OCI-M1 (cell line): ENCODE measurements at regions not wholly inside any gene's neighbourhood (a gene's known extent, or its start where the extent isn't known, plus 50 kb on each side); places are given as distances from the start of the nearest gene placed in this dataset.

Experiments used
- DNase-seq: peaks from one replicate; lab custom pipeline; 2025; lab: John Stamatoyannopoulos, UW

DNA sequence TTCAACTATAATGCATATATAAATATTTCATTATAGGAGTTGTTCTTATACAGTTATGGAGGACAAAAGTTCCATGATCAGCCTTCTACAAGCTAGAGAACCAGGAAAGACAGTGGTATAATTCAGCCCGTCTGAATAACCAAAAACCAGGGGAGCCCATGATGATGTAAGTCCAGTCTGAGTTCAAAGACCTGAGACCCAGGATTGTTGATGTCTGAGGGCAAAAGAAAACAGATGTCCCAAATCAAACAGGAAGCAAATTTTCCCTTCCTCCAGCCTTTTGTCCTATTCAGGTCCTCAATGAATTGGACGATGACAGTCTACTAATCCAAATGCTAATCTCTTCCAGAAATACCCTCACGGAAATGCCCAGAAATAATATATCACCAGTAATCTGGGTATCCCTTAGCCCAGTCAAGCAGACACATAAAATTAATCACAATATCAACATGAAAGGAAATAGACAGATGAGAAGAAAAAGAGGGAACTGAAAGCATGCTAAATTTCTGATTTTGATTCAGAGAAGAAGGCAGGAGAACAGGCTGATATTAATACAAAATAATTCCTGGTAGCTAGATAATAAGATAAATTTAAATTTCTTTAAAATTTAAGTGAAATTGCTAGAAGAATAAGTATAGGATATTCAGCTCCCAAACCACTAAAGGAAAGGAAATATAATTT lies 255.6 kb upstream of the CTAGE1 start:
- no peak for DNase-seq

DNA sequence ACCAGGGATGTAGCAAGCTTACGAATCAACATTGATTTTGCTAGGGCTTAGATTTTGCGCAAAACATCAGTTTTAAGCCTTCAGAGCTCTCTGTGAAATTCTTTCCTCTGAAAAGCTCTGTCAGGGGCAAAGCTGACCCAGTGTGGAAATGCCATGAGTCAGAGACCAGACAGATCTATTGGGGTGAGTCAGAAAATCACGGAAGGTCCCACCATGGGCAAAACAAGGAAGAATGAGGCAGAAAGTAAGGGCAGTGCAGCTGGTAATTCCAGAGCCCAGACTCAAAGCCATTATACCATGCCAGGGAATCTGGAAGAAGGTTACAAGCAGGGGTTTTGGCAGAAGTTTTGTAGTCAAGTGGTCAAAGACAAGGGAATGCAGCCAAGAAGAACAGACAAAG lies 256.6 kb upstream of the CTAGE1 start:
- no peak for DNase-seq

DNA sequence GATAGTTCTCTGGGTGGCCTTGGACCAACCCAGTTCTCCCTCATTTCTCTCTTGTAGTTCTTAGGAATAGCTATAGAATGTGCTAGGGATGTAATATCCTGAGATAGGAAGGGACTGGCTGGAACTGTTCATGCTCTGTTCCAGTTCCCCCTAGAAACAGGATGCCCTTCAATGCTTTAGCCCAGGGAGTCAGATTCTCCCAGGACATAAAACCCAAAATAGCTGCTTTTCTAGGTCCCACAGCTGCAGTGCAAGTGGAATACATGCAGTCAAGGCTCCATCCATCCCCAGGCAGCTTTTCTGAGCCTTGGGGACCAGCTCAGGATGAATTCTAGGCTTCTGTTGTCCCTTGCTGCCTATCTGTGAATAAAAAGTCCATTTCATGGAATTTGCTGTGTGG lies 257.3 kb upstream of the CTAGE1 start:
- DNase-seq, result no peak

DNA sequence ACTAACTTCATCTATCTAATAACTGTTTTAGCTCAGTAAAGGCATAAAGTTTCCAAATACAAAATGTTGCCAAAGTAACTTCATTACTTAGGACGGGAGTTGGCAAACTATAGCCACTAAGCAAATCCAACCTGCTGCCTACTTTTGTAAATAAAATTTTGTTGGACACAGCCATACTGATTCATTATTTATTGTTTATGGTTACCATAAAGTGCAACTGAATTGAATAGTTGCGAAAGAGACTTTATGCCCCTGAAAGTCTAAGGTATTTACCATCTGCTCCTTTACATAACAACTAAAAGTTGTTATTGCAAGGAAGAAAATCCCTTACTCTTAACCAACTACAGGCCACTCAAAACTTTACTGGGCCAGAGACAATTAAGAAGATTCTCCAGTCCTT lies 256.7 kb upstream of the RBBP8 start:
- no peak for DNase-seq

DNA sequence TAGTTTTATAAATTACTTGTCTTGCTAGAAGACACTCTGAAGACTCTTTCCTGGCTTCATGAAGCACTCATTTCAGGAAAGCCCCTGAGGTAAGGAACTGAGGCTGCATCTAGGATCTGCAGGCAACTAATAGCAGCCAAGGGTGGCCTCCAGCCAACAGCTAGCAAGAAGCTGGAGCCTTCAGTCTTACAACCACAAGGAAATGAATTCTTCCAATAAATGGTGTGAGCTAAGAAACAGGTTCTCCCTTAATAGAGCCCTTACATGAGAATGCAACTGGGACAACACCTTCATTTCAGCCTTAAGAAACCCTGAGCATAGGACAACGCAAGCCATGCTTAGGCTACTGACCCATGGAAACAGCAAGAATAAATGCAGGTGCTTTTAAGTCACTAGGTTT lies 254.6 kb upstream of the RBBP8 start:
- DNase-seq, result no peak

DNA sequence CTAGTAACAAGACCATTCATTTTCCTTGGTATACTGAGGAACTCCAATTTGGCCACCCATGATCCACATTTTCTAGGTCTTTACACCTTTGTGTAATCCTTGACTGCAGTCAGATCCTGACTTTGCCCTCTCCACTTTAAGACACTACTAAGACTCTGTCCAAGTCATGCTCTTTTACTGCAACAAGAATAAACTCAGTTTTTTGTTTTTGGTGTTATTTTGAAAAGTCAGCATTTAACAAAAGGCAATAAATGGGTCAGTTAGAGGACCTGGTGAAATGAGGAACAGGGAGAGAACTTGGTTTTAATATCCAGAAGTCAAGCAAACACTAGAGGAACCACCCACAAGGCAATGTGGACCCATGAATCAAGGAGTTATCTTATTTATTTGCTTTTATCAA lies 252.2 kb upstream of the RBBP8 start:
- no peak for DNase-seq

DNA sequence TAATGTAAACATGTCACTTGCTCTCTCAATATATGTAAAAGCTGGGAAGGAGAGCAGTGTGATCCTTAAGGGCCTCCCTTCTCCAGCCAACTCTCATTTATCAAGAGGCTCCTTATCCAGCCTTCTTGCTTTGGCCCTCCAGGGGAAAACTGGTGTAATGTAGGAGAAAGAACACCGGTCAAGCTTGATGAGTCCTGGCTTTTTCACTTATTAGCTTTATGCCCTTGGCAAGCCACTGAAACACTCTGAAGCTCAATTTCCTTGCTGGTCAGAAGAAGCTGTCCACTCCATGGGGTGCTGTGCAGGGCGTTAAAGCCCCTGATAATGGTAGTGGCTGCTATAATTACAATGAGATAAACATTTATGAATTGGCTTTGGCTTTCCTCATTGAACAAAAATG lies 251.2 kb upstream of the RBBP8 start:
- DNase-seq, result no peak

DNA sequence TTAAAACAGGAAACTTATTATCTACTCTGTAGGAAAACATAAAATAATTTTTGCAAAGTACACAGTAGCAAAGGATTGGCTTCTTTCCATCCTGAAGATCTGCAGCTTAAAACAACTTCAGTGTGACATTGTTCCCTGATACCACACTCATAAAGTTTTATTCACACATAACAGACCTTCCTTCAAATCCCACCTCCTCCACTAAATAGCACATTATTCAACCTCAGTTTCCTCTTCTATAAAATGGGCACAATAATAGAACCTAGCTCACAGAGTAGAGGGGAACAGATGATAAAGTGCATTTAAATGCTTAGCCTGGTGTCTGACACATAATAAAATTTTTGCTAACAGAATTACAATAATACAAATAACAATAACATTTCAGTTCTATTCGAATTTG lies 250.4 kb upstream of the RBBP8 start:
- DNase-seq, result no peak

DNA sequence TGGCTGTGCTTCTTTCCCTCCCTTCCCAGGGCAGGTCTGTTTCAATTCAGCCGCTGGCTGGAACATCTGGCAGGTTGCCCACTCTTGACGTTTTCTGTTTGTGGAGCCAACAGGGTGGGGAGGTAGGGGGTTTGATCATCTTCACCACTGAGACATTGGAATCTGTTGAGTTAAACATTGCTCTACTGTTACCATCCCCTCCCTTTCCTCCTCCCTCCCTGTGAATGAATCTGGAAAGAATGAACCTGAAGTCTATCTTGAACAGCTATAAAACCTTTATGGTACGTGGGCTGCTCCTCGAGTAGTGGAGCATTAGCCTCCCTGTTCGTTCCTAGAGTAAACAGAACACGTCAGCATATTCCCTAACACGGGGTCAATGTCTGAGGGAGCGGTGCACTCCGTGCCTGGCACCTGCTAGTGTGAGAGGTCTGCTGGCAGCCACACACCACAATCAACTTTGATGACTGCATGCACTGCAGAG lies 249.9 kb upstream of the RBBP8 start:
- DNase-seq, result no peak

DNA sequence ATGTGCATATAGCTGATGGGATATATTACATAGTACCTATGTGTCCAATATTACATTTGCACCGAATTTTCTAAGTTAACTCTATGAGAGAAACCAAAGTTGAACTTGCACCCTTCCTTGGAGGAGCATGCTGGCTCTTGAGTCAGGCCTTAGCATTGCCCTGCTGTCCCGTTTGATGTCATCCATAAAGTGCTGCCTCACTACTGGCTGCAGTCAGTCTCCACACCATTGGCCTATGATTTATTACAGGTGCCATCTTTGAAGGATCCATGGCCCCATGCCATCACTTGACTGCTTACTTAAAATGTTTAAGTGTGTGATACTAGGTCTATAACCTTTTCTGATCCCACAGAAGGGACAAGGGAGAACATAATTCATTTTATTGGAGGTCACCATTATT lies 249.3 kb upstream of the RBBP8 start:
- DNase-seq, result no peak

DNA sequence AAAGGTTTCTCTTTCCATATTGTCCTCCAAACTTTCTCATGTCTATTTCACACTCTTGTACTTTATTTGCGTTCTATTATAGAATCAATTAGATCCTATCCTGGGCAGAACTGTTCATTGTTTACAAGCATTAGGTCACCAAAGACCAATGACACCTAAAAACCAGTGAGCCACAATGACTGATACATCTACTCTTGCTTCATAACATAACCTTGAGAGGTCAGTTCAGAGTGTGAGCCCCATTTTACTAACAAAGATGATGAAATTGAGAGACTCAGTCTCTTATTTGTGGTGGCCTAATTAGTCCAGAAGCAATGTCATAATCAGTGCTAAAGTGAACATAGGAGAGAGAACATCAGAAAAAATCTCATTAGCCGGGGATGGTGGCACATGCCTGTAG lies 248.9 kb upstream of the RBBP8 start:
- DNase-seq, result no peak

DNA sequence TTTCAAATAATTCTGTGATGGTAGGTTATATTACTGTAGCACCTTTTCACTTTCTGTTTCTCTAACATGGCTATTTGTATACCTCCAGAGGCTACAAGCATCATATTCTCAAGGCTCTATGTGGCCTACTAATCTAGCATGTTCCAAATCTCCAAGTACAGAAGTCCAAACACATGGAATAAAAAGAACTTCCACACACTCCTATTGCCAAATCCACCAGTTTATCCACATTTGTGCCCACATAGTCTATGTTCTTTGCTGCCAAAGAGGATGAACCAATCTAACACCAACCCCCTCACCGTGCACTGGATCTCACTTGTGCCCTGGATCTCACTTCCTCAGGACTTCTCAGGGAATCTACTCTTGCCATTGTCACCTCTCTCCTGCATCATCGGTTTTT lies 247.3 kb upstream of the RBBP8 start:
- DNase-seq, result no peak

DNA sequence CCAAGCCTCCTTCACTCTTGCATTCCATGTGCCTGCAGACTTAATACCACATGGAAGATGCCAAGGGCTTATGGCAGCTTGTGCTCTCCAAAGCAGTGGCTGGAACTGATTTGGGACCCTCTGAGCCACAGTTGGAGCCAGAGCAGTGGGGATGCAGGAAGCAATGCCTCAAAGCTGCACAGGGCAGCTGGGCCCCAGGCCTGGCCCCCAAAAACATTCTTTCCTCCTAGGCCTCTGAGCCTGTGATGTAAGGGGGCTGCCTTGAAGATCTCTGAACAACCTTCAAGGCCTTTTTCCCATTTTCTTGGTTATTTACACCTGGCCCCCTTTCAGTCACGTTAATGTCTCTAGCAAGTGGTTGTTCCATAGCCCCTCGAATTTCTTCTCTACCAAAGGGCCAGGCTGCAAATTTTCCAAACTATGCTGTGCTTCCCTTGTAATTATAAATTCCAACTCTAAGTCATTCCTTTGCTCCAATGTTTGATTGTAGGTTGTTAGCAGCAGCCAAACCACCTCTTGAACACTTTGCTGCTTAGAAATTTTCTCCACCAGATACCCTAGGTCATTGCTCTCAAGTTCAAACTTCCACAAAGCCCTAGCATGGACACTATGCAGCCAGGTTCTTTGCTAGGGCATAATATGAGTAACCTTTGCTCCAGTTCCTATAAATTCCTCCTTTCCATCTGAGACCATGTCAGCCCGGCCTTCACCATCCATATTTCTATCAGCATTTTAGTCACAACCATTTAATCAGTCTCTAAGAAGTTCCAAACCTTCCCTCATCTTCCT lies 245.0 kb upstream of the RBBP8 start:
- no peak for DNase-seq

DNA sequence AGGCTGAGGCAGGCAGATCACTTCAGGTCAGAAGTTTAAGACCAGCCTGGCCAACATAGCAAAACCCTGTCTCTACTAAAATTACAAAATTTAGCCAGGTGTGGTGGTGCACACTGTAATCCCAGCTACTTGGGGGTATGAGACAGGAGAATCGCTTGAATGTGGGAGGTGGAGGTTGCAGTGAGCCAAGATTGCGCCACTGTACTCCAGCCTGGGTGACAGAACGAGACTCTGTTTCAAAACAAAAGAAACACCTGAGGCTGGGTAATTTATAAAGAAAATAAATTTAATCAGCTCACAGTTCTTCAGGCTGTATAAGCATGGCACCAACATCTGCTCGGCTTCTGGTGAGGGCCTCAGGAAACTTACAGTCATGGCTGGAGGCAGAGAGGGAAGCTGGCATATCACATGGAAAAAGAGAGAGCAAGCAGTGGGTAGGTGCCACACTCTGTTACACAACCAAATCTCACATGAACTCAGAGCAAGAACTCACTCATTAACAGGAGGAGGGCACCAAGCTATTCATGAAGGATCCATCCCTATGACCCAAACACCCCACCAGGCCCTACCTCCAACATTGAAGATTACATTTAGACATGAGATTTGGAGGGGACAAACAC lies 244.1 kb upstream of the RBBP8 start:
- no peak for DNase-seq

DNA sequence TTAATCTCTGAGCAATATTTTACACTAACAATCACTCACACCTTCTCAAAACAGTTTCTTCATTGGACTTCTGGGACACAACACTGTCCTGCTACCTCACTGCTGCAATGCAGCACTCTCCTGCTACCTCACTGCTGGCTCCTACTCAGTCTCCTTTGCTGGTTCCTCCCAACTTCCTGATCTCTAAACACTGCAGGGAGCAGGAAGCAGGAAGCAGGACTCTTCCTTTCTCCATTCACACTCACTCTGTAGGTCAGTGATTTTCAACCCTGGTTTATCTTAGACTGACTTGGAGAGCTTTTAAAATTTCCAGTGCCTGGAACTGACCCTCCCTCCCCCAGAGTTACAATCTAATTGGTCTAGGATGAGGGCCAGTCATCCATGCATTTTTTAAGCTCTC lies 243.4 kb upstream of the RBBP8 start:
- no peak for DNase-seq

DNA sequence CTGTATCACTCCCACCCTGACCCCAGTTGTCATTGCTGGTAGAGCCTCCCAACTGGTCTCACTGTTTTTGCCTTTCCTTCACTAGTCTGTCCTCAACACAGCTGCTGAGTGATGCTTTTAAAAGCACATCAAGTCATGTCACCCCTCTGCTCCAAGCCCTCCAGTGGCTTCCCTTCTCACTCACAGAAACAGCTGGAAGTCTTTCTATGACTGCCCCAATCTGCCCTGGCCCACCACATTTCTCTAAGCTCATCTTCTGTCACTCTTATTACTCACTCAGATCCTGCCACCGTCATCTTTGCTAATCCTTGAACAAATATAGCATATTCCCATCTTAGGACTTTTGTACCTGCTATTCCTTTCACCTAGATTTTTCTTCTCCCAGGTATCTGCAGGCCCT lies 242.6 kb upstream of the RBBP8 start:
- DNase-seq, result no peak

DNA sequence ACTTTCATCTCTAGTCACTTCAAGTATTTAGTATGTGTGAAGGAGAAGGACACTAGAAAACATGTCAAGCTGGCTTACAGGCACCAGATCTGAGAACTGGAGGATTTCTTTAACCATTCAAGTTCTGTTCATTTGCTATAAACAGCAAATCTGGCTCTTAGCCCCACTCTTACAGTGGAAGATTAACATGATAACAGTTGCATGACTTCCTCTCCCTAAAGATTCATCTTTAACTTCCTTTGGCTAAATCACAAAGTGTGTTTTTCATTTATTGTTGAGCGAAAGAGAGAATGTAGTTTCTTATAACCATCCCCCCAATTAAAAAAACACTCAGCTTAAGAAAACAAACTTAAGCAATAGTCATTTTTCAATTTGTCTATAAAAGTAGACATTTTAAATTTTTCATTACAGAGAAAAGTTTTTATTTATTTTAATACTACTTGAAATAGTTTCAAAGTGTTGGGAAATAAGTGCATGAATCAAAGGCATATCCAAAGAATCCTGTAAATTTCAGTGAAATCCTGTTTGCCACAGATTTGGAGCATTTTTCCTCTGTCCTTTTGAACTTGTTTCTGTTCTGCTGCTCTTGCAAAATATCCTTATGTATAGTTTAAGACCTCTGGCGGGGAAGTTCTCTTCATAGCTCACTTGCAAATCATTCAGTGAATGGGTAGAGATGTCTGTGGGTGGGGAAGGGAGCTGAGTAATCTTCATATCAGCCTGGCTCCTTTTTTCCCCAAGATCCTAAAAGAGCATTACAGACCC lies 241.0 kb upstream of the RBBP8 start:
- peak; percentile 80 for DNase-seq

DNA sequence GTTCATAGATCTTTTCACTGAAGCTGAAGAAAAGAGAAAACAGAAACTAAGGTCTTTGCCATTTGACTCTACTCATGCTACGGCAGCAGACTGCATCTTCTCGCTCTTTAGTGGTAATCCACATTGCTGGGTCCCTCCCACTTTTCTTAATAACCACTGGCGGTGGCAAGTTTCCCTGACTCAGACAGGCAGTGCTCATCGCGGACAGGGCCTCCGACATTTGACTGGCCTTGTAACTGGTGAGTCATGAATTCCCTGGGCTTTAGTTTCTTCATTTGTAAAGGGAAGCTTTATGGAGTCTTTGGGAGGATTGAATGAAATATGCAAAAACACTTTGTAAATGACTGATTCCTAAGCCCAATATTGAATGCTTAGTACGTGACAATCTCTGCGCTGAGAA lies 238.2 kb upstream of the RBBP8 start:
- peak; percentile 37 for DNase-seq

DNA sequence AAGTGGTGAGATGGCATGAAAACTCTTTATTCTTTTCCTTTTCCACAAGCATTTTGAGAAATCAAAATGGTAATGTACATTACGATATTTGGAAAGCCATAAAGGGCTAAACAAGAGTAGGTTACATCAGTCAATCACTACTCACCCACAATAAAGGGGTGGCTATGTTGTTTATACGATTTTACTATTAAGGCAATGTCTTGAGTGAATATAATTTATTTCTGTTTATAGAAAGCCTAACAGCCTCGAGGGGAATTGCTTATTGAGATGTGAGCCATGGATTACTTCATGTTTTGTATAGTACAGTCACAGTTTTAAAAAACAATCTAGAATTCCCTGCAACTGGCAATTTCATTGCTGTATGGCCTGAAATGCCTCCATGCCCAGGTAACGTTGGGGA lies 237.5 kb upstream of the RBBP8 start:
- DNase-seq, result no peak

DNA sequence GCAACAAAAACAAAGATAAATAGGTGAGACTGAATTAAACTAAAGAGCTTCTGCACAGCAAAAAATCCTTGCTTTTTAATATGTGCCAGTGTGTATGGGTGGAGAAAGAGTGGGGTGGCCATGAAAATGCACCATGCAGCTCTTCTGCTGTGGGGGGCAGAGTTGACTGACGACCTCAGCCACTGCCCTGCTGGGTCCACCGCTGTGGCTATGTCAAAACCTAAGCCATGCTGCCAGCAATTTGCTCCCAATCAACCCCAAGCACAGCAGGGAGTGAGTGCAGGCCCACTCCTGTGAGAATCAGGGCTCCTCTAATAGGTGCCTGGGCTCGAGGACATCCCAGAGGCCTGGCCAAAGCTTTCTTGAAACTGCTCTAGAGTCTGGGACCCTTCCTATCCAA lies 235.6 kb upstream of the RBBP8 start:
- no peak for DNase-seq

DNA sequence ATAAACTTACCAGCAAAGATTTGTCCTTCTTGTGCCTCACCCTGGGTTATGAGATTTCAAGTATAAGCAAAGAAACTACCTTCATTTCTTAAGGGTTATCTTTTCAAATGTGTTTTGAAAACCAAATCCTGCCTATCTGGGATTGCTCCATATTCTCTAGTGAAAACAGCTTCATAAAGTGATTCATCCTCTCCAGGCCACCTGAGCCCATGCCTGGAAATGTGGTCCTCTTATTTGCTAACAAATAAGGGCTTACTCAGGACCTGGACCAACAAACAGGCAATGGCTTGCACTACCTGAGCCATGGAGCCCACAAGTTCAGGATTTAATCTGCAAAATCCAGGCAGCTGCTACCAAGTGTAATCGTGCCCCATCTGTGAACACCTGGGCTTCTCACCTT lies 234.4 kb upstream of the RBBP8 start:
- no peak for DNase-seq

DNA sequence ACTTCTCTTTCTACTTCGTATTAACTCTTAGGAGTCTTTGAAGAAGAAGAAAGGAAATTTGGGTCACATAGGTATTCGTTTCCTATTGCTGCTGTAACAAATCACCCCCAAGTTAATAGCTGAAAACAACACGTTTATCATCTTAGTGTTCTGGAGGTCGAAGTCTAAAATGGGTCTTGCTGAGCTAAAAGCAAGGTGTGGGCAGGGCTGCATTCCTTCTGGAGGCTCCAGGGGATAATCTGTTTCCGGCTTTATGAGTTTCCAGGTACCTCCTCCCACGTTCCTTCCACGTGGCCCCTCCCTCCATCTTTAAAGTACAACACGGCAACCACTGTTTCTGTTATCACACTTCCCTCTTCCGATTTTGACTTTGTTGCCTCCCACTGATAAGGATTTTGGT lies 233.5 kb upstream of the RBBP8 start:
- peak; percentile 30 for DNase-seq

DNA sequence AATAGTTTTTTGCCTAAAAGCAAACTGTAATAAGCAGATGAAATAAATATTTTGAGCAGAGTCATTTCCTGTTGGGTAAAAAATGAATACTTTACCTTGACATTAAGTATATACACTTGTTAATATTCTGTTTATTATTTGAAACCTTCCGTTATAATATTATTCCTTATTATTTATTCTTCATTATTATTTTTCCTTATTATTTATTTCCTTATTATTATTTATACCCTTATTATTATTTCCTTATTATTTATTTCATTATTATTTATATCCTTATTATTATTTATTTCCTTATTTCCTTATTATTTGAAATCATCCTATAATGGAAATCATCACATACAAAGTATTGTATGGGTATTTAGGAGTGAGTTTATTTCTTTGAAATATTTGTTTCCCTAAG lies 232.2 kb upstream of the RBBP8 start:
- DNase-seq, result no peak
